Esophagus squamous epithelium (tissue), 5 donors: ENCODE measurements at regions not wholly inside any gene's neighbourhood (a gene's known extent, or its start where the extent isn't known, plus 50 kb on each side); places are given as distances from the start of the nearest gene placed in this dataset.

Experiments used
- DNase-seq: peaks from one replicate; lab custom pipeline; 2025; lab: John Stamatoyannopoulos, UW
- H3K27ac ChIP-seq, 4 donors: fragments of 200-600 bp; sonication (generic); one replicate each; pipeline ENCODE4 v1.5.1; 2016 to 2019; ENCODE audit warnings: mild to moderate bottlenecking in 1 of 4
- H3K27me3 ChIP-seq, 4 donors: fragments of 200-600 bp; sonication (generic); 1 replicate in 3 of 4; 2 replicates in 1 of 4; pipeline versions ENCODE4 v1.5.1 to v1.6.0; 2017 to 2021; ENCODE audit warnings: antibody characterized with exemption in 1 of 4
- H3K36me3 ChIP-seq, 3 donors: fragments of 200-600 bp; sonication (generic); one replicate each; pipeline ENCODE4 v1.5.1; 2016 to 2019
- H3K4me1 ChIP-seq, 3 donors: fragments of 200-600 bp; sonication (generic); one replicate each; pipeline ENCODE4 v1.5.1; 2017 to 2019
- H3K4me3 ChIP-seq, 4 donors: fragments of 200-600 bp; sonication (generic); 1 replicate in 3 of 4; 2 replicates in 1 of 4; pipeline ENCODE4 v1.5.1; 2016 to 2019; ENCODE audit warnings: mild to moderate bottlenecking in 2 of 4, moderate library complexity in 1 of 4
- H3K9me3 ChIP-seq, 3 donors: fragments of 200-600 bp; sonication (generic); one replicate each; pipeline ENCODE4 v1.5.1; 2016 to 2019
- CTCF ChIP-seq, 6 experiments: fragments of 450-650 bp in 4 of 6; fragments of 200-600 bp in 2 of 6; sonication (generic) in 2 of 6; IDR thresholded peaks; one replicate each; pipeline ENCODE4 v1.5.1; 2016 to 2019; ENCODE audit warnings: antibody characterized with exemption in 6 of 6, mild to moderate bottlenecking in 4 of 6, moderate library complexity in 4 of 6
- POLR2A ChIP-seq, 4 donors: fragments of 450-650 bp; IDR thresholded peaks; one replicate each; pipeline ENCODE4 v1.6.1; 2017; ENCODE audit warnings: antibody characterized with exemption in 4 of 4, mild to moderate bottlenecking in 4 of 4, moderate library complexity in 3 of 4
- WGBS, 2 donors: methylation state at CpG; one replicate each; pipeline ENCODE4 v1.1.5; 2018; 5-methylcytosine and 5-hydroxymethylcytosine counted together
- intact Hi-C: fragments of 100-400 bp; cut with DNase I; formaldehyde crosslinking; loops from one replicate; pipeline ENCODE4 v1.15.0; 2022
- donor health status: DM: yes; HTN: yes; CAD: no.

- H3K4me3 ChIP-seq, result peak overlapping the region; percentile 41 to 80 (median 64)
- no peaks in the 10 kb centered on the region for H3K36me3 ChIP-seq
- WGBS, 2 donors, result 0% methylated on average over 20 of the region's 93 CpGs; no CpG with 5 or more reads in 1 of the 2 donors
- no peaks in the 10 kb centered on the region for H3K27me3 ChIP-seq
- peak overlapping the region; percentile 97 to 100 (median 98) for H3K27ac ChIP-seq
- peak in 1 of 6 experiments; percentile 12 for TF ChIP-seq CTCF (IDR thresholded peaks at IDR 0.05)
- TF ChIP-seq POLR2A (IDR thresholded peaks at IDR 0.05), result peak in 3 of 4 donors; percentile 22 to 61 (median 45)
- peaks cover 49 to 91% (median 66%) of the 10 kb centered on the region in 3 donors for H3K4me1 ChIP-seq
- intact Hi-C loops, result loop anchor here (10.0 kb wide), 1 partner anchor 338 kb away; no protein-coding TSS in a partner anchor
- H3K9me3 ChIP-seq, result no peaks in the 10 kb centered on the region
- no peak for DNase-seq
These were observed 138.1 kb downstream of the C9orf50 start for GRCh38 chr9:129482521-129483414.

GRCh38 chr9:129481810-129482511 lies 138.9 kb downstream of the C9orf50 start:
- H3K4me1 ChIP-seq, result peaks cover 41 to 83% (median 58%) of the 10 kb centered on the region in 3 donors
- no peaks in the 10 kb centered on the region for H3K36me3 ChIP-seq
- no peaks in the 10 kb centered on the region for H3K27me3 ChIP-seq
- 2 to 16% methylated on average over 10 to 36 of the region's 55 CpGs for WGBS, 2 donors
- no peak for DNase-seq
- TF ChIP-seq POLR2A (IDR thresholded peaks at IDR 0.05) (no peak), CTCF (IDR thresholded peaks at IDR 0.05) (peak in 3 of 6 experiments; percentile 8 to 35 (median 30))
- intact Hi-C loops, result loop anchor here (10.0 kb wide), 1 partner anchor 337 kb away; no protein-coding TSS in a partner anchor
- peak overlapping the region; percentile 41 to 80 (median 64) for H3K4me3 ChIP-seq
- H3K27ac ChIP-seq, result peak overlapping the region; percentile 97 to 100 (median 98)
- no peaks in the 10 kb centered on the region for H3K9me3 ChIP-seq

GRCh38 chr9:129481424-129481809 lies 139.5 kb downstream of the C9orf50 start:
- WGBS, 2 donors, result 72 to 78% methylated on average over 6 to 9 of the region's 9 CpGs

GRCh38 chr9:129480745-129481144 lies 140.2 kb downstream of the C9orf50 start:
- 100% methylated on average over 1 of the region's 1 CpG for WGBS, 2 donors
- Histone ChIP-seq H3K27me3 (no peaks in the 10 kb centered on the region), H3K4me3 (no peak overlapping the region), H3K27ac (peak overlapping the region in 3 of 4 donors; percentile 97 to 100 (median 98)), H3K4me1 (peaks cover 28 to 76% (median 45%) of the 10 kb centered on the region in 3 donors), H3K36me3 (no peaks in the 10 kb centered on the region), H3K9me3 (no peaks in the 10 kb centered on the region)
- intact Hi-C loops, result loop anchor here (10.0 kb wide), 1 partner anchor 336 kb away; no protein-coding TSS in a partner anchor
- no peak for DNase-seq
- TF ChIP-seq POLR2A (IDR thresholded peaks at IDR 0.05), result no peak
- TF ChIP-seq CTCF (IDR thresholded peaks at IDR 0.05), result no peak

More at GRCh38 chr9:129481424-129481809, 139.5 kb downstream of the C9orf50 start:
- Histone ChIP-seq H3K27me3 (no peaks in the 10 kb centered on the region), H3K27ac (peak overlapping the region; percentile 97 to 100 (median 98)), H3K4me1 (peaks cover 35 to 79% (median 52%) of the 10 kb centered on the region in 3 donors), H3K9me3 (no peaks in the 10 kb centered on the region), H3K4me3 (peak overlapping the region in 1 of 4 donors; percentile 73), H3K36me3 (no peaks in the 10 kb centered on the region)
- DNase-seq, result no peak
- TF ChIP-seq POLR2A (IDR thresholded peaks at IDR 0.05) (no peak), CTCF (IDR thresholded peaks at IDR 0.05) (no peak)
- intact Hi-C loops, result loop anchor here (10.0 kb wide), 1 partner anchor 337 kb away; no protein-coding TSS in a partner anchor
